NCI-H146 treated with DMSO at 0.1 percent for 48 hours (cell line): ENCODE measurements at regions not wholly inside any gene's neighbourhood (a gene's known extent, or its start where the extent isn't known, plus 50 kb on each side); places are given as distances from the start of the nearest gene placed in this dataset.
"Not testable (repeated sequence)": the region's sequence is repeated elsewhere in the genome, so short reads cannot be mapped to it uniquely, and the experiment has no call there.

Source experiments
- DNase-seq: peaks from one replicate; lab custom pipeline; 2025; ENCODE audit not compliant: unreplicated experiment; lab: John Stamatoyannopoulos, UW

GRCh38 chr6:69623357-69623756, 173.5 kb downstream of the LMBRD1 start:
- DNase-seq: no peak

- DNase-seq: no peak
Measured at GRCh38 chr6:69622924-69623323, 173.9 kb downstream of the LMBRD1 start.

- peak; percentile 68 for DNase-seq
Measured at GRCh38 chr6:69622230-69622629, 174.6 kb downstream of the LMBRD1 start.

DNA sequence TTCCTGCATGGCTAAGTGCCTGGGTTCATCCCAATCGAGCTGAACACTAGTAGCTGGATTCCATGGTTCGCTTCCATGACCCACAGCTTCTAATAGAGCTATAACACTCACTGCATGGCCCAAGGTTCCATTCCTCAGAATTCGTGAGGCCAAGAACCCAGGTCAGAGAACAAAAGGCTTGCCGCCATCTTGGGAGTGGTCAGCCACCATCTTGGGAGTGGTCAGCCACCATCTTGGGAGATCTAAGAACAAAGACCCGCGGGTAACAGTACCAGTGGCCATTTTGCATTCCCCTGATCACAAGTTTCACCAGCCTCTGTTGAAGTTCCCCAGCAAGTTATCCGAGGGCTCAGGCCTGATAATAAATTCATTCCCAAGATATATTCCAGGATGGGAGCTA, 179.6 kb downstream of the LMBRD1 start:
- DNase-seq: no peak

DNA sequence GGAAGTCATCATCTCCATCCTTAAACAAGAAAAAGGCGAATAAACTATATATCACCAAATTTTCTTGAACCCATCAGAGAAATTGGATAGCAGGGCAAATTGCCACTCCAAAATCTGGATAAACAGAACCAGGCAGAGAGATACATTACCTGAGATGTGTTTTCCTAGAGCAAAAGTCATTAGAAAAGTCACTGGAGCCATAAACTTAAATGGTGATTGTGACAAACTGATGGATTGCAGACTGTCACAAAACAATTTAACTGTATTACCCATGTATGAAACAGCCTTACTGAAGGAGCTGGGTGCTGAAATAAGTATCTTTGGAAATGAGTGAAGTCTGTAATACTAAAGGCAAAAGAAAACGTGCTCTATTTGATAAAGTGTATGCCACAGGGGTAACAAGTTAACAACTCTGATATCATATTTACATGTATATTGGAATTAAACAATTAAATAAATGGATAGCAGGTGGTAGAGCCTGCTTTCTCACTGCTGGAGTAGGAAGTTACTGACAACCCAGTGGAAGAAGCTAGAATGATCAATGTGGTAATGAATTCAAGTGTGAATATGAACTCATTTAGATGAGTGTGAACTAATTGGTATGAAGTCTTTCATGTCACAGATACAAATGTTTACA, 186.9 kb downstream of the LMBRD1 start:
- no peak for DNase-seq

DNA sequence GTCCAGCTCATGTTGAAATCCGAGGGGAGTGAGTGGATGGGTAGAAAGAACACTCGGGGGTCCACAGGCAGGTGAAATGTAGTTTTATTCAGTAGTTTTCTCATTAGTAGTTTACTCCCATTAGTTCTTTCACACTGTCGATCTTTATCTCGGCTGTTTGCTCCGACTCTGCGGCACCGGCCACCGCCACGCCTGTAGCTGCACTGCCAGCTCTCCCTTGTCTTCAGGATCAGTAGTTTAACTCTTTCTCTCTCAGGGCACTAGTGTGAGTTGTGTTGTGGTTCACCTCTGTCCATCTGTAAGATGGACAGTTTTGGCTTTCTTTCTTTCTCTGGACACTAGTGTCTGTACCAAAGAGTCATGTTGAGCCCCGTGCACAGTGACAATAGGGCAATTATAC, 195.7 kb downstream of the LMBRD1 start:
- DNase-seq: no peak

DNA sequence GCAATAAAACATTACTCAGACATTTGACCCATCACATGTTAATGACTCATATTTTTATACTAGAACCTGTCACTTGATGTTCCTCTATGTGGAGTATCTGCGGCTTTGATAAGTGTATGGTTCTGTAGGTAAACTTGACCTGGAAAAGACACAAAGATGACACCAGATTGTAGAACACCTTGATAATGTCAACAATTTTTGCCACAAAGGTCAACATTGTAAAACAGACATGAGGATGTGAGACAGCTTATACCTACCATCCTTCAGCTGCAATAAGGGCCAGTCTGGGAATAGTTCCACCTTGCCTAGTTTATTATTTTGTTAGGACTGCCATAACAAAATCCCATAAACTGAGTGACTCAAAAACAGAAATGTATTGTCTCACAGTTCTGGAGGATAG, 202.4 kb downstream of the LMBRD1 start:
- no peak for DNase-seq

- DNase-seq: no peak
Measured at GRCh38 chr6:69593706-69594105, 203.1 kb downstream of the LMBRD1 start.

- no peak for DNase-seq
Measured at GRCh38 chr6:69589626-69590025, 207.2 kb downstream of the LMBRD1 start.

DNA sequence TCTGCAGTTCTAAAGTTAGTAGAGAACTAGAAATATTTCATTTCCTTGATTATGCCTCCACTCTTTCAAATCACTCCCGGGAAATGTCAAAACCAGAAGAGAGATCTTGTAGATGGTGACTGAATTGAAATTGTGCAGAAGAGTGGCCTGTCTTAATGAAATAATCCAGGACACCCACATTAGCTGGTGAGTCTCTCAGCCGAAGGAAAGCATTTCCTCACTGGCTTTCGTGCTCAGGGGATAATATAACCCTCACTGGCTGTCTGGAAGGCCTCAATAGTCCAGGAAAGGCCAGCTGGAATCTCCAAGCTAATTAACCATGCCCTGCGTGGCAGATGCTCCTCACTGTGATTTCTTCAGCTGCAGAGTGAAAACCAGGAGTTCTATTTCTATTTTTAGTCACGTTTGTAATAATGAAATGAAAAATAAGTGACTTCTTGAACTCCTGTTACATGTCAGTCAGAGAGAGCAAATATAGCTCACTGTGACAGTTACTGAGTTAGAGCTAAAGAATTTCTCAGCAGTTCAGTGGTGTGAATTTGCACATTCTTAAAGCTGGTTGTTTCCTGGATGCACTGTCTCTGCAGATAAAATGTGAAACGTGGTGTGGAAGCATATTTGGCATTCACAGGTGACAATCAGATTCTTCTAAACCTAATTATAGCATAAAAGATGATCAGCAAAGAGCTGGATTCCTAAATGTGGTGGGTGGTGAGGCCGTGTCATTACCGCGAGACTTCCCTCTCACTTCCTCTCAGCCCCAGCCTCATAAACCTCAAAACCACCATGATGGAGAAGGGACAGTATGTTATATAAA, 211.7 kb downstream of the LMBRD1 start:
- no peak for DNase-seq

DNA sequence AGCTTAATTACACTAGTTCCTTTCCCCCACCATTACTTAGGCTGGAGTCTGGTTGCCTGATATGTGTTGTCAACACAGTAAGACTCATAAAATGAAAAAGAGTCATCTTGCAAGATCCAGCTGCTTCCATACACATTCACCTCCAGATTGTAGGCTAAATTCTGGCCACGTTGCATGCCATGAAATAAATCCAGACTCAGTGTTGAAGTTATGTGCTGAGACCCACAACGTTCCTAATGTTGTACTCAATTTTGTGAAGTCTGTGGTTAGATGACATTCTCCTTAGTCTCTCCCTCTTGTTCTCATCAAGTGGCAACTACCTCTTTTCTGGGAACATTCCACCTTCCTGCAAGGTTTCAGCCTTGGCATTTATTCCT, 212.3 kb downstream of the LMBRD1 start:
- no peak for DNase-seq

GRCh38 chr6:69581581-69581980, 215.2 kb downstream of the LMBRD1 start:
- DNase-seq: no peak

DNA sequence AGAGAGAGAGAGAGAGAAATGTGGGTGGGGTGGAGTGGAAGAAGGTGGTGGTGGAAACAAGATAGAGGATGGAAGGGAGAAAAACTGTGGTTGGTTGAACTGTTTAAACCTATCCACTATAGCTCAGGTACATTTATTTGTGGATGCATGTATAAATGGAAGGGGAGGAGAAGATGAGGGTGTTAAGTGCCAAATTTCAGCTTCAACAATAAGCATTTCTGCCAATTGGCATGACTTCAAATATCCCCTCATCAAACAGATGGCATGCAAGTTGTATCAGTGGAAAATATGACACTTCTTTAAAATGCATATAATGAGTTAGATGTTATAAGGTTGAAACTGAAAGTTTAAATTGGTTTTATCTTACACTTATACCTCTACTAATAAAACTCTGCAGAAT, 216.1 kb downstream of the LMBRD1 start:
- DNase-seq: no peak

- DNase-seq: no peak
Measured at GRCh38 chr6:69578361-69578890, 218.4 kb downstream of the LMBRD1 start.

DNA sequence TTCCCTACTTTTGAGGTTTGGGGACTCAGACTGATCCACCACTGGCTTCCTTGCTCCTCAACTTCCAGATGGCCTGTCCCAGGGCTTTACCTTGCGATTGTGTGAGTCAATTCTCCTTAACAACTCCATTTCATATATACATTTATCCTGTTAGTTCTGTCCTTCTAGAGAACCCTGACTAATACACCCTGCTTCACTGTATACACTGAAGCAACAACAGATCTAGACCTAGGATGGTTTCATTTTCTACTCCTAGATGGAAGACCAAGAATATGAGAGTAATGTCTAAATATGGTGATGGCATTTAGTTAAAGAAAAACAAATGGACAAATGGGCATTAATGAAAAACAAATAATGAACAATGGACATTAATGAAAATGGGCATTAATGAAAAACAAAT, 225.6 kb downstream of the LMBRD1 start:
- DNase-seq: no peak

- DNase-seq: no peak
Measured at GRCh38 chr6:69570106-69570505, 226.7 kb downstream of the LMBRD1 start.

GRCh38 chr6:69560597-69560996, 236.2 kb downstream of the LMBRD1 start:
- DNase-seq: not testable (repeated sequence)

GRCh38 chr6:69555088-69555638, 241.6 kb downstream of the LMBRD1 start:
- no peak for DNase-seq

DNA sequence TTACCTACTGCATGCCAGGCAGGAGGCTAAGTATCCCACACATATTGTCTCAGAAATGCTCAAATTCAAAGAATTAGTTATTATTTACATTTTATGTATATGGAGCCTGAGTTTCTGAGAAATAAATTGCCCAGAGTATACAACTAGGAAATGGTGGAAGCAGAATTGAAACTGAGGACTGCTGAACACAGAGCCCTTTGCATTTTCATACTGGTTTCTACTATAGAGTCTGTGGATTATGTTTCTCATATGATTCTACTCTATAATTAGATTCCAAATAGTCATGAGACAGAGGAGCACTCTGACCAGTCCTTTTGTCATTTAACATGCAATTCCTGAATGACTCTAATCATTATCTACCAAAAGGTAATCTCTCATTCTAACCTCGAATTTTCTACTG, 254.3 kb downstream of the LMBRD1 start:
- DNase-seq: no peak

- DNase-seq: no peak
Measured at GRCh38 chr6:69527921-69528476, 268.8 kb downstream of the LMBRD1 start.

GRCh38 chr6:69515480-69515879, 281.3 kb downstream of the LMBRD1 start:
- DNase-seq: not testable (repeated sequence)

GRCh38 chr6:69494595-69494994, 302.2 kb downstream of the LMBRD1 start:
- DNase-seq: no peak
